A549 (cell line): ENCODE measurements at regions not wholly inside any gene's neighbourhood (a gene's known extent, or its start where the extent isn't known, plus 50 kb on each side); places are given as distances from the start of the nearest gene placed in this dataset.

Experiments
- ATAC-seq, 2 experiments: fragments of 200-7000 bp in 1 of 2; fragments of >200 bp in 1 of 2; cut with Nextera tagmentation in 1 of 2; cut with Tn5 transposase in 1 of 2; 3 replicates each; pipeline versions ENCODE4 v1.8.0 to v1.9.1; 2018 to 2020; ENCODE audit warnings: mild to moderate bottlenecking in 1 of 2, moderate library complexity in 1 of 2
- CTCF ChIA-PET: fragments of 300-600 bp; sonication (Branson Sonifier 250); formaldehyde crosslinking; extraction: SDS; loops from one replicate; lab custom pipeline; 2021; ENCODE audit warnings: antibody characterized with exemption, inconsistent platforms; lab: Yijun Ruan, JAX
- POLR2A ChIA-PET: fragments of 350-600 bp; formaldehyde crosslinking; extraction: SDS; loops from one replicate; lab custom pipeline; 2021; ENCODE audit warnings: antibody characterized with exemption, inconsistent platforms; lab: Yijun Ruan, JAX
- DNase-seq, 2 experiments: peaks; one replicate each; pipeline versions ENCODE4 v3.0.0 to v3.0.0-alpha.2; 2011 to 2016; ENCODE audit warnings: low read depth in 1 of 2, low spot score in 1 of 2
- FAIRE-seq: peaks from 2 replicates; lab custom pipeline; 2011; peaks lifted over from hg19 to GRCh38; lab: Jason Lieb, UNC
- H3K27ac ChIP-seq, 2 experiments: fragments of >200 bp; sonication (Bioruptor Twin); formaldehyde crosslinking; 3 replicates each; pipeline ENCODE4 v1.5.1; 2016 to 2017
- H3K4me1 ChIP-seq: fragments of >200 bp; sonication (Bioruptor Twin); formaldehyde crosslinking; 3 replicates; pipeline ENCODE4 v1.6.1; 2016
- H3K4me2 ChIP-seq: fragments of >200 bp; sonication (Bioruptor Twin); formaldehyde crosslinking; 3 replicates; pipeline ENCODE4 v1.6.1; 2016
- H3K4me3 ChIP-seq: fragments of >200 bp; sonication (Bioruptor Twin); formaldehyde crosslinking; 3 replicates; pipeline ENCODE4 v1.5.1; 2016
- H3K9me3 ChIP-seq: fragments of >200 bp; sonication (Bioruptor Twin); formaldehyde crosslinking; 3 replicates; pipeline ENCODE4 v1.6.1; 2016
- ATOH8 ChIP-seq: fragments of 250-450 bp; sonication (Bioruptor Pico); IDR thresholded peaks from 2 replicates; pipeline ENCODE4 v1.5.0; 2020; ENCODE audit warnings: low read depth, mild to moderate bottlenecking, moderate library complexity
- BHLHE40 ChIP-seq: IDR thresholded peaks from 2 replicates; pipeline ENCODE4 v1.6.1; 2012; ENCODE audit warnings: low read depth, low read length, inconsistent platforms
- CBX2 ChIP-seq: fragments of 200-600 bp; sonication (generic); IDR thresholded peaks from 2 replicates; pipeline ENCODE4 v1.6.1; 2016; ENCODE audit warnings: low read depth, mild to moderate bottlenecking, borderline replicate concordance
- CBX8 ChIP-seq: fragments of 200-600 bp; sonication (generic); IDR thresholded peaks from 2 replicates; pipeline ENCODE4 v1.6.1; 2016
- CEBPB ChIP-seq, 2 experiments: fragments of >200 bp in 1 of 2; sonication (Bioruptor Twin) in 1 of 2; formaldehyde crosslinking in 1 of 2; IDR thresholded peaks; 2 replicates each; pipeline ENCODE4 v1.6.1; 2012 to 2016
- EHMT2 ChIP-seq: fragments of 200-600 bp; sonication (generic); IDR thresholded peaks from 2 replicates; pipeline ENCODE4 v1.6.1; 2016; ENCODE audit warnings: antibody characterized with exemption, low read depth, mild to moderate bottlenecking, moderate library complexity
- ELK1 ChIP-seq: fragments of 150-350 bp; IDR thresholded peaks from 2 replicates; pipeline ENCODE4 v1.6.1; 2014; ENCODE audit warnings: low read depth, mild to moderate bottlenecking, low read length
- EP300 ChIP-seq, 2 experiments: fragments of >200 bp; sonication (Bioruptor Twin); formaldehyde crosslinking; IDR thresholded peaks; 2 replicates in 1 of 2; 3 replicates in 1 of 2; pipeline ENCODE4 v1.6.1; 2016 to 2017
- FOSB ChIP-seq: fragments of 250-450 bp; sonication (Bioruptor Pico); IDR thresholded peaks from 2 replicates; pipeline ENCODE4 v1.5.0; 2020; ENCODE audit warnings: mild to moderate bottlenecking, moderate library complexity
- FOSL2 ChIP-seq, 2 experiments: fragments of 450-650 bp in 1 of 2; fragments of >200 bp in 1 of 2; sonication (Bioruptor Twin) in 1 of 2; formaldehyde crosslinking; IDR thresholded peaks; 2 replicates each; pipeline versions ENCODE4 v1.5.0 to v1.6.1; 2016 to 2020; ENCODE audit warnings: mild to moderate bottlenecking in 1 of 2, moderate library complexity in 1 of 2
- FOXS1 ChIP-seq: fragments of 250-450 bp; sonication (Bioruptor Pico); IDR thresholded peaks from 2 replicates; pipeline ENCODE4 v1.5.0; 2020; ENCODE audit warnings: mild to moderate bottlenecking, moderate library complexity
- GATA3 ChIP-seq: IDR thresholded peaks from 2 replicates; pipeline ENCODE4 v1.6.1; 2012; ENCODE audit warnings: borderline replicate concordance
- HOXA7 ChIP-seq: fragments of 250-450 bp; sonication (Bioruptor Pico); IDR thresholded peaks from 2 replicates; pipeline ENCODE4 v1.5.0; 2020; ENCODE audit warnings: mild to moderate bottlenecking, moderate library complexity
- HOXB5 ChIP-seq: fragments of 250-450 bp; sonication (Bioruptor Pico); IDR thresholded peaks from 2 replicates; pipeline ENCODE4 v1.5.0; 2020; ENCODE audit warnings: mild to moderate bottlenecking, moderate library complexity
- KDM1A ChIP-seq: fragments of 200-600 bp; sonication (generic); IDR thresholded peaks from 2 replicates; pipeline ENCODE4 v1.6.1; 2016; ENCODE audit warnings: low read depth, mild to moderate bottlenecking
- NR3C1 ChIP-seq: fragments of >200 bp; sonication (Bioruptor Twin); formaldehyde crosslinking; IDR thresholded peaks from 3 replicates; pipeline ENCODE4 v1.6.1; 2017
- PBX3 ChIP-seq: IDR thresholded peaks from 2 replicates; pipeline ENCODE4 v1.6.1; 2012
- PHF8 ChIP-seq: fragments of 200-600 bp; sonication (generic); IDR thresholded peaks from 2 replicates; pipeline ENCODE4 v1.6.1; 2016; ENCODE audit warnings: low read depth, mild to moderate bottlenecking, antibody characterized with exemption, moderate library complexity, borderline replicate concordance
- REST ChIP-seq: fragments of 200-600 bp; sonication (generic); IDR thresholded peaks from 2 replicates; pipeline ENCODE4 v1.6.1; 2016; ENCODE audit warnings: antibody characterized with exemption, mild to moderate bottlenecking, moderate library complexity
- RFX5 ChIP-seq: fragments of 450-650 bp; IDR thresholded peaks from 2 replicates; pipeline ENCODE4 v1.7.1; 2014; ENCODE audit warnings: antibody characterized with exemption, mild to moderate bottlenecking, moderate library complexity
- RNF2 ChIP-seq: fragments of 200-600 bp; sonication (generic); IDR thresholded peaks from 2 replicates; pipeline ENCODE4 v1.6.1; 2016; ENCODE audit warnings: low read depth, mild to moderate bottlenecking, antibody characterized with exemption, moderate library complexity, borderline replicate concordance
- SMC3 ChIP-seq: fragments of >200 bp; sonication (Bioruptor Twin); formaldehyde crosslinking; IDR thresholded peaks from 3 replicates; pipeline ENCODE4 v1.6.1; 2018; ENCODE audit warnings: inconsistent platforms
- SREBF2 ChIP-seq: fragments of 450-650 bp; IDR thresholded peaks from 2 replicates; pipeline ENCODE4 v1.6.1; 2014; ENCODE audit warnings: mild to moderate bottlenecking, moderate library complexity
- TFCP2L1 ChIP-seq: fragments of 250-450 bp; sonication (Bioruptor Pico); IDR thresholded peaks from 2 replicates; pipeline ENCODE4 v1.5.0; 2021; ENCODE audit warnings: mild to moderate bottlenecking
- ZFP36 ChIP-seq: fragments of 450-650 bp; IDR thresholded peaks from 2 replicates; pipeline ENCODE4 v1.6.1; 2014; ENCODE audit warnings: borderline replicate concordance; ENCODE audit not compliant: partially characterized antibody
- ZNF302 ChIP-seq: fragments of 250-450 bp; sonication (Bioruptor Pico); IDR thresholded peaks from 2 replicates; pipeline ENCODE4 v1.9.0; 2021; ENCODE audit warnings: inconsistent platforms, mild to moderate bottlenecking, moderate library complexity
- WGBS: methylation state at CpG from one replicate; pipeline ENCODE4 v1.1.6; 2017; ENCODE audit errors: missing lambda C conversion rate; 5-methylcytosine and 5-hydroxymethylcytosine counted together

- no peaks in the 10 kb centered on the region for H3K9me3 ChIP-seq
- ChIA-PET CTCF (no interaction called here), POLR2A (no interaction called here)
- H3K4me1 ChIP-seq, result no peaks in the 10 kb centered on the region
- ATAC-seq, result no peak
- 0% methylated on average over 1 of the region's 1 CpG for WGBS
- FAIRE-seq, result no peak
- H3K27ac ChIP-seq, result no peak overlapping the region
- H3K4me2 ChIP-seq, result no peak overlapping the region
- H3K4me3 ChIP-seq, result no peak overlapping the region
- TF ChIP-seq SMC3 (no peak), FOSL2 (IDR thresholded peaks at IDR 0.05) (no peak), FOSL2 (CRISPR knock-in tag; IDR thresholded peaks at IDR 0.05) (peak; percentile 16; the same call in 1 of the 2 replicates)
- no peak for DNase-seq
These were observed 699.9 kb upstream of the MEF2C start for GRCh38 chr5:89582768-89583339.

- TF ChIP-seq ZNF302 (CRISPR knock-in tag) (no peak), REST (no peak), EP300 (IDR thresholded peaks at IDR 0.05) (no peak), ZFP36 (no peak), CBX2 (no peak), EHMT2 (no peak), SMC3 (no peak), SREBF2 (no peak), HOXA7 (CRISPR knock-in tag) (no peak), GATA3 (no peak), CEBPB (IDR thresholded peaks at IDR 0.05) (no peak), FOSB (CRISPR knock-in tag) (no peak), TFCP2L1 (CRISPR knock-in tag) (no peak), PHF8 (no peak), CBX8 (no peak), ELK1 (no peak), NR3C1 (no peak), HOXB5 (no peak)
- TF ChIP-seq, all 56 proteins: peak for 0
- Histone ChIP-seq H3K4me2 (no peak overlapping the region), H3K9me3 (no peaks in the 10 kb centered on the region), H3K27ac (no peak overlapping the region), H3K4me3 (no peak overlapping the region), H3K4me1 (no peaks in the 10 kb centered on the region)
- DNase-seq (no peak), FAIRE-seq (no peak), ATAC-seq (no peak)
- 6% methylated on average over 2 of the region's 2 CpGs for WGBS
- ChIA-PET POLR2A (no interaction called here), CTCF (no interaction called here)
These were observed 698.0 kb upstream of the MEF2C start for GRCh38 chr5:89580976-89581375.

GRCh38 chr5:89575319-89575718 lies 692.3 kb upstream of the MEF2C start:
- DNase-seq (no peak), ATAC-seq (no peak), FAIRE-seq (no peak)
- H3K27ac ChIP-seq, result no peak overlapping the region
- no peaks in the 10 kb centered on the region for H3K9me3 ChIP-seq
- CTCF ChIA-PET, result no interaction called here
- POLR2A ChIA-PET, result no interaction called here
- no peaks in the 10 kb centered on the region for H3K4me1 ChIP-seq
- H3K4me2 ChIP-seq, result no peak overlapping the region
- no peak overlapping the region for H3K4me3 ChIP-seq
- TF ChIP-seq RFX5 (no peak), FOXS1 (CRISPR knock-in tag) (no peak), ATOH8 (no peak), KDM1A (no peak), RNF2 (no peak), EHMT2 (no peak), FOSL2 (IDR thresholded peaks at IDR 0.05) (no peak), FOSL2 (CRISPR knock-in tag; IDR thresholded peaks at IDR 0.05) (no peak), BHLHE40 (no peak), PBX3 (no peak)
